22Rv1 (cell line): ENCODE measurements at regions not wholly inside any gene's neighbourhood (a gene's known extent, or its start where the extent isn't known, plus 50 kb on each side); places are given as distances from the start of the nearest gene placed in this dataset.

Experiments
- ZFX ChIP-seq: fragments of 450-650 bp; IDR thresholded peaks from 2 replicates; pipeline ENCODE4 v1.6.1; 2017; ENCODE audit warnings: antibody characterized with exemption, borderline replicate concordance
- TF ChIP-seq, protein P1 (sequence below): fragments of 450-650 bp; IDR thresholded peaks from 2 replicates; pipeline ENCODE4 v1.5.1; 2017; ENCODE audit warnings: mild to moderate bottlenecking

DNA sequence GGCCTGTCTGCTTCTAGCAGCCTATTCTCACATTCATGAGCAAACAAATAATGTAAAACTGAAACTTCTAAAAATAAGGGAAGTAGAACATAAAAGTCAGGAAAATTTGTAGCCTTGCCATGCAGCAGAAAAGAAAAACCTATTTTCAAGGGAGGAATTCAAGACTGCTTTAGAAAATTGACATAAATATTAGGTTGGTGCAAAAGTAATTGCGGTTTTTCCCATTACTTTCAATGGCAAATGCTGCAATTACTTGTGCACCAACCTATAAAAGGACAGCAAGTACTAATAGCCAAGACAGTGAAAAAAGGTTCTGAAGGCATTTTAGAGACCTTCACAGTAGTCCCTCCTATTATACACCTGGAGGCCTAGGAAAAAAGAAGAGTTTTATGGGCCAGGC lies 457.8 kb downstream of the KLHL4 start:
- TF ChIP-seq, protein P1, sequence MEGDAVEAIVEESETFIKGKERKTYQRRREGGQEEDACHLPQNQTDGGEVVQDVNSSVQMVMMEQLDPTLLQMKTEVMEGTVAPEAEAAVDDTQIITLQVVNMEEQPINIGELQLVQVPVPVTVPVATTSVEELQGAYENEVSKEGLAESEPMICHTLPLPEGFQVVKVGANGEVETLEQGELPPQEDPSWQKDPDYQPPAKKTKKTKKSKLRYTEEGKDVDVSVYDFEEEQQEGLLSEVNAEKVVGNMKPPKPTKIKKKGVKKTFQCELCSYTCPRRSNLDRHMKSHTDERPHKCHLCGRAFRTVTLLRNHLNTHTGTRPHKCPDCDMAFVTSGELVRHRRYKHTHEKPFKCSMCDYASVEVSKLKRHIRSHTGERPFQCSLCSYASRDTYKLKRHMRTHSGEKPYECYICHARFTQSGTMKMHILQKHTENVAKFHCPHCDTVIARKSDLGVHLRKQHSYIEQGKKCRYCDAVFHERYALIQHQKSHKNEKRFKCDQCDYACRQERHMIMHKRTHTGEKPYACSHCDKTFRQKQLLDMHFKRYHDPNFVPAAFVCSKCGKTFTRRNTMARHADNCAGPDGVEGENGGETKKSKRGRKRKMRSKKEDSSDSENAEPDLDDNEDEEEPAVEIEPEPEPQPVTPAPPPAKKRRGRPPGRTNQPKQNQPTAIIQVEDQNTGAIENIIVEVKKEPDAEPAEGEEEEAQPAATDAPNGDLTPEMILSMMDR = no peak
- TF ChIP-seq ZFX = no peak
